ENCODE measurements at regions not wholly inside any gene's neighbourhood (a gene's known extent, or its start where the extent isn't known, plus 50 kb on each side); places are given as distances from the start of the nearest gene placed in this dataset.

- Histone ChIP-seq H3K9ac (ENCODE audit: low read length) (no peak overlapping the region), H3K27ac (ENCODE audit: low read length) (no peak overlapping the region), H3K79me2 (replicated peaks; ENCODE audit: insufficient read depth, low read length) (no peaks in the 10 kb centered on the region), H2AFZ (ENCODE audit: low read depth, low read length) (no peak overlapping the region), H4K20me1 (ENCODE audit: insufficient read depth) (no peaks in the 10 kb centered on the region), H3K36me3 (ENCODE audit: insufficient read depth, low read length) (no peaks in the 10 kb centered on the region), H3K9me2 (ENCODE audit: insufficient read depth, low read length) (no peaks in the 10 kb centered on the region), H3K4me2 (ENCODE audit: low read length) (no peak overlapping the region), H3K27me3 (ENCODE audit: insufficient read depth, low read depth, low read length) (peaks cover 3% of the 10 kb centered on the region), H3K9me3 (ENCODE audit: low read length) (no peaks in the 10 kb centered on the region), H3F3A (ENCODE audit: insufficient read depth, low read length, poor library complexity, severe bottlenecking) (no peaks in the 10 kb centered on the region), H3K4me3 (ENCODE audit: low read length) (no peak overlapping the region)
- TF ChIP-seq TAF1 (IDR thresholded peaks at IDR 0.05; ENCODE audit: low read depth): no peak
- TF ChIP-seq SMC3 (conservative IDR thresholded peaks at IDR 0.05; ENCODE audit: poor library complexity): no peak
- TF ChIP-seq MXI1 (conservative IDR thresholded peaks at IDR 0.05; ENCODE audit: poor library complexity, severe bottlenecking): no peak
- no peak for TF ChIP-seq CTCF (IDR thresholded peaks at IDR 0.05; ENCODE audit: poor library complexity, severe bottlenecking)
- no peak for TF ChIP-seq EZH2 (IDR thresholded peaks at IDR 0.05; ENCODE audit: borderline replicate concordance, insufficient read depth, low read length, poor library complexity, severe bottlenecking)
- no peak for TF ChIP-seq POLR2AphosphoS5 (IDR thresholded peaks at IDR 0.05)
- TF ChIP-seq REST (IDR thresholded peaks at IDR 0.05; ENCODE audit: borderline replicate concordance): no peak
- TF ChIP-seq RAD21 (conservative IDR thresholded peaks at IDR 0.05): no peak
- TF ChIP-seq EP300 (conservative IDR thresholded peaks at IDR 0.05; ENCODE audit: poor library complexity, severe bottlenecking): no peak
Measured at GRCh38 chr1:59013276-59013927, 229.6 kb upstream of the JUN start.

GRCh38 chr1:59013928-59014279 lies 230.1 kb upstream of the JUN start:
- H2AFZ ChIP-seq (ENCODE audit: low read depth, low read length): no peak overlapping the region
- H3K9me3 ChIP-seq (ENCODE audit: low read length): no peaks in the 10 kb centered on the region
- no peaks in the 10 kb centered on the region for H3K9me2 ChIP-seq (ENCODE audit: insufficient read depth, low read length)

More at GRCh38 chr1:59013928-59014279, 230.1 kb upstream of the JUN start:
- no peak for TF ChIP-seq SMC3 (conservative IDR thresholded peaks at IDR 0.05; ENCODE audit: poor library complexity)
- TF ChIP-seq REST (IDR thresholded peaks at IDR 0.05; ENCODE audit: borderline replicate concordance): no peak
- TF ChIP-seq CTCF (IDR thresholded peaks at IDR 0.05; ENCODE audit: poor library complexity, severe bottlenecking): no peak
- TF ChIP-seq EZH2 (IDR thresholded peaks at IDR 0.05; ENCODE audit: borderline replicate concordance, insufficient read depth, low read length, poor library complexity, severe bottlenecking): no peak
- TF ChIP-seq TAF1 (IDR thresholded peaks at IDR 0.05; ENCODE audit: low read depth): no peak
- TF ChIP-seq RAD21 (conservative IDR thresholded peaks at IDR 0.05): no peak
- no peak for TF ChIP-seq MXI1 (conservative IDR thresholded peaks at IDR 0.05; ENCODE audit: poor library complexity, severe bottlenecking)
- TF ChIP-seq POLR2AphosphoS5 (IDR thresholded peaks at IDR 0.05): no peak
- no peak for TF ChIP-seq EP300 (conservative IDR thresholded peaks at IDR 0.05; ENCODE audit: poor library complexity, severe bottlenecking)
- Histone ChIP-seq H3K79me2 (replicated peaks; ENCODE audit: insufficient read depth, low read length) (no peaks in the 10 kb centered on the region), H3K27me3 (ENCODE audit: insufficient read depth, low read depth, low read length) (peaks cover 3% of the 10 kb centered on the region), H3K27ac (ENCODE audit: low read length) (no peak overlapping the region), H3K4me3 (ENCODE audit: low read length) (no peak overlapping the region), H3F3A (ENCODE audit: insufficient read depth, low read length, poor library complexity, severe bottlenecking) (no peaks in the 10 kb centered on the region), H3K9ac (ENCODE audit: low read length) (no peak overlapping the region), H3K36me3 (ENCODE audit: insufficient read depth, low read length) (no peaks in the 10 kb centered on the region), H3K4me2 (ENCODE audit: low read length) (no peak overlapping the region), H4K20me1 (ENCODE audit: insufficient read depth) (no peaks in the 10 kb centered on the region)
